ENCODE measurements at regions not wholly inside any gene's neighbourhood (a gene's known extent, or its start where the extent isn't known, plus 50 kb on each side); places are given as distances from the start of the nearest gene placed in this dataset.

DNA sequence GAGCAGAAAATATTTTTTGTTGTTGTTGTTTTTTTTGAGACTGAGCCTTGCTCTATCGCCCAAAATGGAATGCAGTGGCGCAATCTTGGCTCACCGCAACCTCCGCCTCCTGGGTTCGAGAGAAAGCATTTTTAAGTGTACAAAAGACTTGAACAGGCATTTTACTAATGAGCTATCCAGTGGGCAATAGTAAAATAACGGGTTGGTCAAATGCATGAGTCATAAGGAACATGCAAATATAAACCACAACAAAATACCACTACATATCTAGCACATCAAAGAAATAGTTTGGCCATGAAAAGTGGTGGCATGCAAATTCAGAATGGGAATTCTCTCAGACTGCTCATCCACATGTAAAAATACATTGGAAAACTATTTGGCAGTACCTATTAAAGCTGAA, 71.7 kb upstream of the TMEM106B start:
- H3K27ac ChIP-seq, result no peak overlapping the region
- intact Hi-C loops (cut with DNase I; ENCODE audit: low total_unique reads), result no loop called here
- H3K27me3 ChIP-seq (replicated peaks in 1 of 7), result peaks cover 0 to 6% (median 0%) of the 10 kb centered on the region in 7 donors
- no peaks in the 10 kb centered on the region for H3K36me3 ChIP-seq
- TF ChIP-seq, protein P1, sequence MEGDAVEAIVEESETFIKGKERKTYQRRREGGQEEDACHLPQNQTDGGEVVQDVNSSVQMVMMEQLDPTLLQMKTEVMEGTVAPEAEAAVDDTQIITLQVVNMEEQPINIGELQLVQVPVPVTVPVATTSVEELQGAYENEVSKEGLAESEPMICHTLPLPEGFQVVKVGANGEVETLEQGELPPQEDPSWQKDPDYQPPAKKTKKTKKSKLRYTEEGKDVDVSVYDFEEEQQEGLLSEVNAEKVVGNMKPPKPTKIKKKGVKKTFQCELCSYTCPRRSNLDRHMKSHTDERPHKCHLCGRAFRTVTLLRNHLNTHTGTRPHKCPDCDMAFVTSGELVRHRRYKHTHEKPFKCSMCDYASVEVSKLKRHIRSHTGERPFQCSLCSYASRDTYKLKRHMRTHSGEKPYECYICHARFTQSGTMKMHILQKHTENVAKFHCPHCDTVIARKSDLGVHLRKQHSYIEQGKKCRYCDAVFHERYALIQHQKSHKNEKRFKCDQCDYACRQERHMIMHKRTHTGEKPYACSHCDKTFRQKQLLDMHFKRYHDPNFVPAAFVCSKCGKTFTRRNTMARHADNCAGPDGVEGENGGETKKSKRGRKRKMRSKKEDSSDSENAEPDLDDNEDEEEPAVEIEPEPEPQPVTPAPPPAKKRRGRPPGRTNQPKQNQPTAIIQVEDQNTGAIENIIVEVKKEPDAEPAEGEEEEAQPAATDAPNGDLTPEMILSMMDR (IDR thresholded peaks at IDR 0.05 in 8 of 11, conservative IDR thresholded peaks at IDR 0.05 in 3 of 11), result no peak
- TF ChIP-seq POLR2A (IDR thresholded peaks at IDR 0.05), result no peak
- TF ChIP-seq POLR2AphosphoS5 (IDR thresholded peaks at IDR 0.05), result no peak
- 83 to 89% (median 85%) methylated on average over 6 of the region's 6 CpGs for WGBS, 5 donors
- no peak overlapping the region for H3K4me3 ChIP-seq
- H3K9me3 ChIP-seq, result peaks cover 0 to 10% (median 2%) of the 10 kb centered on the region in 8 donors
- no peaks in the 10 kb centered on the region for H3K4me1 ChIP-seq
- no peak for DNase-seq

DNA sequence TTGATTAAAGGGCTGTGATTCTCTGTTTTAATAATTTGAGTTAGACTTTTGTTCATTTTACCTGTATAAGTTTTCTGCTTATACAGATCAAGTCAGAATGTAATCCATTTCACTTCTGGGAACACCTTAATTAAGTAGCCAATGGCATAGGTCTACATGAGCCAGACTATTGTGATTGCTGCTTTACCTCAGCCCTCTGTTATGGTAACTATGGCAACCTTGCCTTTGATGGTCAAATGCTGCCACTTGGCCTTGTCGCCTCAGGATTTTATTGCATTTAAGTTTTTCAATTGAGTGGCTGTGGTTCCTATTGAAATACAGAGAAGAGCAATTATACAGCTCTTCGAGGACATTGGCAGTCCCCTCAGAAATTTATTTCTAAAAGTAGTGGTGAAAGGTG, 64.3 kb upstream of the TMEM106B start:
- Histone ChIP-seq H3K27me3 (replicated peaks in 1 of 7) (no peaks in the 10 kb centered on the region), H3K27ac (no peak overlapping the region), H3K4me3 (no peak overlapping the region), H3K4me1 (no peaks in the 10 kb centered on the region), H3K36me3 (no peaks in the 10 kb centered on the region), H3K9me3 (peaks cover 0 to 10% (median 2%) of the 10 kb centered on the region in 8 donors)
- WGBS, 5 donors, result 55 to 67% (median 66%) methylated on average over 2 of the region's 2 CpGs
- TF ChIP-seq POLR2AphosphoS5 (IDR thresholded peaks at IDR 0.05) (no peak), POLR2A (IDR thresholded peaks at IDR 0.05) (no peak)
- TF ChIP-seq, protein P1 (IDR thresholded peaks at IDR 0.05 in 8 of 11, conservative IDR thresholded peaks at IDR 0.05 in 3 of 11), result no peak
- no peak for DNase-seq
- intact Hi-C loops (cut with DNase I; ENCODE audit: low total_unique reads), result no loop called here

DNA sequence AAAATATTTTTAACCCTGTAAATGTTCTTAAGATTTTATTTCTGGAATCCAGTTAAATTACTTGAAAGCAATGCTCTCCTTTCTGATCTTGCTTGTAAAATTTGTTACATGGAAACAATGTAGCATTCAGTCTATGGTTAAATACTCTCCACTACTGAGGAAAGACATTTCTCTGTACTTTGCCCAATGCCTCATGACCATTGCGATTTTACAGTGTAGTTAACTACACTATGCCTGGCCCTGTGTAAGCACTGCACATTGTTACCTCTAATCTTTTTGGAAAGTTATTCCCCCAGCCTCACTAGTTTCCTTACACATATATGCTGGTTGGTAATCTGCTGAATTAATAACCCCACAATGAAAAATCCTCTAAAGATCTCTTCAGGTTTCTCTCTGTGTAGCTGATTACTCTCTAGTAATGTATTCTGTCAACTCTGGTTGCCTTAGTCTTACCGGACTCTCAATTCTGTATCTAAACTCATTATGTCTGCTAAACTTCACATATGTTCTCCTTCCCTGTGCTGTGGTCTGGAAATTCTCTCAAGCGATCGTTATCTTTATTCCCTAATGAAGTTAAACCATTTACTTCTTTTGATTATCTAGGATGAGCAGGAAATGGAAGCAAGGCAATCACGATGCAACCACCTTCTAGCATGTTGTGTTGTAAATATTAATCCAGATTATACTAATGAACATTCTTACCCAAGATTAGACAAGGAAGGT, 58.7 kb upstream of the TMEM106B start:
- Histone ChIP-seq H3K27ac (no peak overlapping the region), H3K4me1 (no peaks in the 10 kb centered on the region), H3K36me3 (no peaks in the 10 kb centered on the region), H3K4me3 (no peak overlapping the region), H3K27me3 (replicated peaks in 1 of 7) (no peaks in the 10 kb centered on the region), H3K9me3 (no peaks in the 10 kb centered on the region)
- no peak for DNase-seq
- intact Hi-C loops (cut with DNase I; ENCODE audit: low total_unique reads), result no loop called here
- no peak for TF ChIP-seq POLR2AphosphoS5 (IDR thresholded peaks at IDR 0.05)
- no peak for TF ChIP-seq POLR2A (IDR thresholded peaks at IDR 0.05)
- TF ChIP-seq, protein P1 (IDR thresholded peaks at IDR 0.05 in 8 of 11, conservative IDR thresholded peaks at IDR 0.05 in 3 of 11), result no peak
- 79 to 87% (median 80%) methylated on average over 5 of the region's 5 CpGs for WGBS, 5 donors

DNA sequence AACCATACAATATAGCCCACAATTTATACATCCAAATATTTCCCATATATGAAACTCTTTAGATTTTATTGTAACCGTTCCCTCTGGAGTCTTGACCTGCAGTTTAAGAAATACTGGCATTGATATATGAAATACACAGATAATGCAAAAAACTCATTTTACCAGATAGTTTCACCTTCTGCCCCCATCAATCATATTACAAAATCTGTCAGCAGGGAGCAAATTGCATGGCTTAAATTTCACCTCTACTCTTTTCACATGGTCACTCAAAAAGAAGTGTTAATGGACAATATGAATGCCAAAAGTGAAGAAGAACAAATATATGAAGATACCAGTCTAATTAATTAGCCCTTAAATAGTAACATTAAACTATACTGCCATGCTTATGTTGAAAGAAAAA, 57.0 kb upstream of the TMEM106B start:
- DNase-seq, result no peak
- WGBS, 5 donors, result 75 to 89% (median 80%) methylated on average over 1 of the region's 1 CpG
- Histone ChIP-seq H3K4me3 (no peak overlapping the region), H3K27ac (no peak overlapping the region), H3K9me3 (no peaks in the 10 kb centered on the region), H3K36me3 (no peaks in the 10 kb centered on the region), H3K27me3 (replicated peaks in 1 of 7) (no peaks in the 10 kb centered on the region), H3K4me1 (no peaks in the 10 kb centered on the region)
- TF ChIP-seq, protein P1 (IDR thresholded peaks at IDR 0.05 in 8 of 11, conservative IDR thresholded peaks at IDR 0.05 in 3 of 11), result no peak
- TF ChIP-seq POLR2AphosphoS5 (IDR thresholded peaks at IDR 0.05), result no peak
- intact Hi-C loops (cut with DNase I; ENCODE audit: low total_unique reads), result no loop called here
